DND-41 (cell line): ENCODE measurements at regions not wholly inside any gene's neighbourhood (a gene's known extent, or its start where the extent isn't known, plus 50 kb on each side); places are given as distances from the start of the nearest gene placed in this dataset.

Experiments used
- ATAC-seq: fragments of 200-7000 bp; cut with Tn5 transposase; 3 replicates; pipeline ENCODE4 v1.9.1; 2021; ENCODE audit warnings: low read depth; ENCODE audit not compliant: insufficient read depth
- DNase-seq: peaks from one replicate; pipeline ENCODE4 v3.0.0-alpha.2; 2020
- H2AFZ ChIP-seq: 2 replicates; pipeline ENCODE4 v1.6.0; 2012; ENCODE audit warnings: low read depth, low read length
- H3K27ac ChIP-seq: 2 replicates; pipeline ENCODE4 v1.5.1; 2012; ENCODE audit warnings: low read length, inconsistent platforms
- H3K27me3 ChIP-seq: fragments of 200-600 bp; sonication (generic); 2 replicates; pipeline ENCODE4 v1.6.0; 2012; ENCODE audit warnings: low read length, mild to moderate bottlenecking, inconsistent platforms; ENCODE audit not compliant: insufficient read depth, poor library complexity
- H3K36me3 ChIP-seq: 2 replicates; pipeline ENCODE4 v1.5.1; 2012; ENCODE audit warnings: low read length, inconsistent platforms; ENCODE audit not compliant: insufficient read depth
- H3K4me1 ChIP-seq: 2 replicates; pipeline ENCODE4 v1.5.1; 2012; ENCODE audit warnings: mild to moderate bottlenecking, low read length; ENCODE audit not compliant: insufficient read depth
- H3K4me2 ChIP-seq: 2 replicates; pipeline ENCODE4 v1.6.0; 2012; ENCODE audit warnings: mild to moderate bottlenecking, moderate library complexity, low read length, inconsistent platforms; ENCODE audit not compliant: insufficient read depth
- H3K4me3 ChIP-seq, 2 experiments: fragments of 200-600 bp in 1 of 2; shearing (Covaris generic) in 1 of 2; 2 replicates each; pipeline ENCODE4 v1.5.1; 2012 to 2016; ENCODE audit warnings: inconsistent platforms in 2 of 2, low read length in 2 of 2, mild to moderate bottlenecking in 2 of 2, low read depth in 1 of 2, moderate library complexity in 1 of 2
- H3K79me2 ChIP-seq: 2 replicates; pipeline ENCODE4 v1.6.0; 2012; ENCODE audit warnings: low read length, inconsistent platforms; ENCODE audit not compliant: insufficient read depth
- H3K9ac ChIP-seq: 2 replicates; pipeline ENCODE4 v1.6.0; 2012; ENCODE audit warnings: low read depth, mild to moderate bottlenecking, inconsistent platforms, low read length, moderate library complexity
- H3K9me3 ChIP-seq: 2 replicates; pipeline ENCODE4 v1.5.1; 2012; ENCODE audit warnings: low read length, moderate library complexity, mild to moderate bottlenecking, inconsistent platforms; ENCODE audit not compliant: insufficient read depth, severe bottlenecking
- H4K20me1 ChIP-seq: 2 replicates; pipeline ENCODE4 v1.6.0; 2012; ENCODE audit warnings: low read length; ENCODE audit not compliant: insufficient read depth
- EZH2 ChIP-seq: IDR thresholded peaks from 3 replicates; pipeline ENCODE4 v1.6.1; 2012; ENCODE audit warnings: borderline replicate concordance, low read depth, mild to moderate bottlenecking, moderate library complexity, low read length, inconsistent platforms; ENCODE audit not compliant: severe bottlenecking
- TF ChIP-seq, protein P1 (sequence below): IDR thresholded peaks from 2 replicates; pipeline ENCODE4 v1.5.1; 2012; ENCODE audit warnings: borderline replicate concordance, low read length, moderate library complexity, mild to moderate bottlenecking; ENCODE audit not compliant: poor library complexity, severe bottlenecking; ENCODE audit errors: extremely low read depth

DNA sequence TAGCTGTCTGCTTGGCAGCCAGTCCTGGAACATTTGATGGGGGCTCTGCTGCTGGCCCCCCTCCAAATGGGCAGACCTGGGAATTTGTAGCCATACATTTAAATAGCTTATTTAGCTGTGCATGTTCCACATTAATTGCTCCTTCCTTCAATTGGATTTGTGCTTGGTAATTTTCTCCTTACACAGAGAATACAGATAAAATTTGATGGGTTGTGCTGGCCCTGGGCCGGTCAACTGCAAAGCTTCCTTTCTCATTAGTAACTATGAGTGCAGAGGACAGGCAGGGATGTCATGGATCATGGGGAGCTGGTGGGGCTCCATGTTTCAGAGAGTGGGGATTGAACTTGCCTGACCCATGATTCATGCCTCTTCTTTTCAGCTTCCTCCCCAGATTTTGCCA lies 201.5 kb upstream of the GHITM start:
- Histone ChIP-seq H3K4me2 (no peak overlapping the region), H2AFZ (no peak overlapping the region), H3K36me3 (no peaks in the 10 kb centered on the region), H3K27ac (no peak overlapping the region), H4K20me1 (no peaks in the 10 kb centered on the region), H3K4me1 (no peaks in the 10 kb centered on the region), H3K4me3 (no peak overlapping the region), H3K27me3 (peaks cover 3% of the 10 kb centered on the region), H3K79me2 (no peaks in the 10 kb centered on the region), H3K9ac (no peak overlapping the region), H3K9me3 (no peaks in the 10 kb centered on the region)
- DNase-seq (no peak), ATAC-seq (no peak)
- TF ChIP-seq, protein P1, sequence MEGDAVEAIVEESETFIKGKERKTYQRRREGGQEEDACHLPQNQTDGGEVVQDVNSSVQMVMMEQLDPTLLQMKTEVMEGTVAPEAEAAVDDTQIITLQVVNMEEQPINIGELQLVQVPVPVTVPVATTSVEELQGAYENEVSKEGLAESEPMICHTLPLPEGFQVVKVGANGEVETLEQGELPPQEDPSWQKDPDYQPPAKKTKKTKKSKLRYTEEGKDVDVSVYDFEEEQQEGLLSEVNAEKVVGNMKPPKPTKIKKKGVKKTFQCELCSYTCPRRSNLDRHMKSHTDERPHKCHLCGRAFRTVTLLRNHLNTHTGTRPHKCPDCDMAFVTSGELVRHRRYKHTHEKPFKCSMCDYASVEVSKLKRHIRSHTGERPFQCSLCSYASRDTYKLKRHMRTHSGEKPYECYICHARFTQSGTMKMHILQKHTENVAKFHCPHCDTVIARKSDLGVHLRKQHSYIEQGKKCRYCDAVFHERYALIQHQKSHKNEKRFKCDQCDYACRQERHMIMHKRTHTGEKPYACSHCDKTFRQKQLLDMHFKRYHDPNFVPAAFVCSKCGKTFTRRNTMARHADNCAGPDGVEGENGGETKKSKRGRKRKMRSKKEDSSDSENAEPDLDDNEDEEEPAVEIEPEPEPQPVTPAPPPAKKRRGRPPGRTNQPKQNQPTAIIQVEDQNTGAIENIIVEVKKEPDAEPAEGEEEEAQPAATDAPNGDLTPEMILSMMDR, result no peak

DNA sequence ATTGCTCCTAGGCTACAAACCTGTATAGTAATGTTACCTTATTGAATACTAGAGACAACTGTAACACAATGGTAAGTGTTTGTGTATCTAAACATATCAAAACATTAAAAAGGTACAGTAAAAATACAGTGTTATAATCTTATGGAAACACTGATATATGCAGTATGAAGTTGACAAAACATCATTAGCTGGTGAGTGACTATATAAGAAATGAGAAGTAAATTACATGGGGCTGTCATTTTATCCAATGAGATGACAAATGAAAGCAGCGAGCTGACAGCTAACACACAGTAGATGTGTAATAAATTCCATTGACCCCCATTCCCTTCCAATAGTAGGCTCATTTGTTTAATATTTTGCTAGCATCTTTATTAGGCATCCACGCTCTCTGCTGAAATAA lies 198.1 kb upstream of the GHITM start:
- ATAC-seq (no peak), DNase-seq (no peak)
- no peak for TF ChIP-seq EZH2
- TF ChIP-seq, protein P1, result no peak
- no peaks in the 10 kb centered on the region for H3K36me3 ChIP-seq
- no peaks in the 10 kb centered on the region for H3K9me3 ChIP-seq
- H3K27ac ChIP-seq, result no peak overlapping the region
- no peak overlapping the region for H3K9ac ChIP-seq
- no peak overlapping the region for H2AFZ ChIP-seq
- no peak overlapping the region for H3K4me2 ChIP-seq
- no peaks in the 10 kb centered on the region for H3K79me2 ChIP-seq
- no peaks in the 10 kb centered on the region for H3K27me3 ChIP-seq
- H4K20me1 ChIP-seq, result no peaks in the 10 kb centered on the region
- no peak overlapping the region for H3K4me3 ChIP-seq
- no peaks in the 10 kb centered on the region for H3K4me1 ChIP-seq

DNA sequence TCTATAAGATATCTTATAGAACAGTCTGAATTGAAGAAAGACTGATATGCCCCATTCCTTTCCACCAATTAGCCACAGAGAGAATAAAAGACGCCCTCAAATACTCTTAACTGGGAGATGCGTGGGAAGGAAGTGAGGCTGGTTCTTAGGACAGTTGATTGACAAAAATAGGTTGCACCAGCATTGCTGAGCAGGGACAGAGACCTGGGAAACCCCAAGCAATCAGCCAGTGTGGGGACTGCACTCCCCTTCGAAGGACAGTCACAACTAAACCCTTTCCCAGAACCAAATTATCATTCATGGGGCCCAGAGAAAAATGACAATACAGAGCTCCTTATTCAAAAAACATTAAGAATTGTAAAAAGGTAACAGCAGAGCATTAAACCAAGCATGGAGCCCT lies 196.9 kb upstream of the GHITM start:
- no peak overlapping the region for H3K4me2 ChIP-seq
- H3K27me3 ChIP-seq, result peaks cover 4% of the 10 kb centered on the region
- TF ChIP-seq, protein P1, result no peak
- no peak for TF ChIP-seq EZH2
- H3K27ac ChIP-seq, result no peak overlapping the region
- DNase-seq (no peak), ATAC-seq (no peak)
- H3K79me2 ChIP-seq, result no peaks in the 10 kb centered on the region
- H3K9ac ChIP-seq, result no peak overlapping the region
- H3K36me3 ChIP-seq, result no peaks in the 10 kb centered on the region
- H3K9me3 ChIP-seq, result no peaks in the 10 kb centered on the region
- no peaks in the 10 kb centered on the region for H4K20me1 ChIP-seq
- H2AFZ ChIP-seq, result no peak overlapping the region
- no peaks in the 10 kb centered on the region for H3K4me1 ChIP-seq
- H3K4me3 ChIP-seq, result no peak overlapping the region

DNA sequence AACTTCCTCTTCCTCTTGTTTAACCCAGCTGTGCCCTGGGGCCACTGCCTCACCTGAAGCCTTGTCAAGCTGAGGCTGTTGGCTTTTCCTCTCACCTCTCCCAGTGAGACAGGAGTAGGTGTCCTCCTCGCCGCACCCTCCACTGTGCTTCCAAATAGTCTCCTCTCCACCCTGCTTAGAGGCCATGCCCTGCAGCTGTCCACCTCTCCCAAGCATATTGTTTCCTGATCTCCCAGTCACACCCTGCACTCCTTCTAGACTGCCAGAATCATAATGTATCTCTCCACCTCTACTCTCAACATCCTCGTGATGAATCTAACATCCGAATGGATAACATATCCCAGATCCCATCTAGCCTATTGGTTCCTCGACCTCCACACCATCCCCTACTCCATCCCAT lies 196.3 kb upstream of the GHITM start:
- DNase-seq, result no peak
- H3K9me3 ChIP-seq, result no peaks in the 10 kb centered on the region

More for the DNA sequence above, 196.3 kb upstream of the GHITM start:
- Histone ChIP-seq H3K27ac (no peak overlapping the region), H2AFZ (no peak overlapping the region), H3K4me1 (no peaks in the 10 kb centered on the region), H3K79me2 (no peaks in the 10 kb centered on the region), H3K36me3 (no peaks in the 10 kb centered on the region), H3K4me2 (no peak overlapping the region), H3K9ac (no peak overlapping the region), H3K27me3 (peaks cover 4% of the 10 kb centered on the region), H4K20me1 (no peaks in the 10 kb centered on the region), H3K4me3 (no peak overlapping the region)
- no peak for ATAC-seq
- no peak for TF ChIP-seq EZH2
- TF ChIP-seq, protein P1, result no peak
